WTC11 (cell line): ENCODE measurements at regions not wholly inside any gene's neighbourhood (a gene's known extent, or its start where the extent isn't known, plus 50 kb on each side); places are given as distances from the start of the nearest gene placed in this dataset.

Source experiments
- ATAC-seq: fragments of 200-7000 bp; cut with Tn5 transposase; 2 replicates; pipeline ENCODE4 v1.10.0; 2021; ENCODE audit warnings: mild to moderate bottlenecking, moderate library complexity
- CTCF ChIA-PET: fragments of 300-600 bp; sonication (Branson Sonifier 250); formaldehyde crosslinking; loops from one replicate; lab custom pipeline; 2021; ENCODE audit warnings: antibody characterized with exemption; lab: Charles Lee
- POLR2A ChIA-PET: fragments of 350-600 bp; sonication (Branson Sonifier 250); formaldehyde crosslinking; loops from one replicate; lab custom pipeline; 2021; ENCODE audit warnings: antibody characterized with exemption; lab: Charles Lee
- DNase-seq: peaks from one replicate; pipeline ENCODE4 v3.0.0; 2021; ENCODE audit warnings: low spot score
- H3K27ac Mint-ChIP-seq: 2 replicates; pipeline ENCODE4 v1.8.0; 2021; ENCODE audit warnings: mixed read lengths
- H3K27me3 Mint-ChIP-seq: 2 replicates; pipeline ENCODE4 v1.8.0; 2021; ENCODE audit warnings: low read depth, mild to moderate bottlenecking, moderate library complexity, mixed read lengths
- H3K36me3 Mint-ChIP-seq: 2 replicates; pipeline ENCODE4 v1.8.0; 2021; ENCODE audit warnings: mixed read lengths
- H3K4me1 Mint-ChIP-seq: 2 replicates; pipeline ENCODE4 v1.8.0; 2022; ENCODE audit warnings: mixed read lengths
- H3K4me3 Mint-ChIP-seq: 2 replicates; pipeline ENCODE4 v1.8.0; 2021; ENCODE audit warnings: mild to moderate bottlenecking, moderate library complexity, mixed read lengths
- H3K9me3 Mint-ChIP-seq: 2 replicates; pipeline ENCODE4 v1.8.0; 2021; ENCODE audit warnings: mixed read lengths
- CREB1 ChIP-seq: sonication (generic); formaldehyde crosslinking; IDR thresholded peaks from 2 replicates; pipeline ENCODE4 v1.8.0; 2023; ENCODE audit warnings: mild to moderate bottlenecking, missing genetic modification reagents
- E2F4 ChIP-seq: sonication (generic); formaldehyde crosslinking; IDR thresholded peaks from 2 replicates; pipeline ENCODE4 v1.8.1; 2022; ENCODE audit warnings: low read depth, mild to moderate bottlenecking, moderate library complexity, missing genetic modification reagents, borderline replicate concordance
- FOXJ3 ChIP-seq: sonication (generic); formaldehyde crosslinking; IDR thresholded peaks from 2 replicates; pipeline ENCODE4 v1.9.0; 2021; ENCODE audit warnings: missing genetic modification reagents, mild to moderate bottlenecking, borderline replicate concordance
- IRF1 ChIP-seq: sonication (generic); formaldehyde crosslinking; IDR thresholded peaks from 2 replicates; pipeline ENCODE4 v1.8.0; 2023; ENCODE audit warnings: missing genetic modification reagents
- NFATC4 ChIP-seq: fragments of 250-450 bp; sonication (Bioruptor Pico); IDR thresholded peaks from 2 replicates; pipeline ENCODE4 v1.9.0; 2021; ENCODE audit warnings: mild to moderate bottlenecking
- NFYB ChIP-seq: sonication (generic); formaldehyde crosslinking; conservative IDR thresholded peaks from 2 replicates; pipeline ENCODE4 v1.8.0; 2022; ENCODE audit warnings: low read depth, missing genetic modification reagents
- NR1H2 ChIP-seq: sonication (generic); formaldehyde crosslinking; IDR thresholded peaks from 2 replicates; pipeline ENCODE4 v1.9.0; 2021; ENCODE audit warnings: mild to moderate bottlenecking, moderate library complexity, missing genetic modification reagents
- NR3C1 ChIP-seq: sonication (generic); formaldehyde crosslinking; conservative IDR thresholded peaks from 2 replicates; pipeline ENCODE4 v1.8.1; 2023; ENCODE audit warnings: low read depth, mild to moderate bottlenecking, missing genetic modification reagents
- PRDM15 ChIP-seq: sonication (generic); formaldehyde crosslinking; IDR thresholded peaks from 2 replicates; pipeline ENCODE4 v1.8.0; 2022; ENCODE audit warnings: missing genetic modification reagents
- SMAD4 ChIP-seq: sonication (generic); formaldehyde crosslinking; IDR thresholded peaks from 2 replicates; pipeline ENCODE4 v1.8.0; 2022; ENCODE audit warnings: mild to moderate bottlenecking, missing genetic modification reagents
- SP1 ChIP-seq: sonication (generic); formaldehyde crosslinking; conservative IDR thresholded peaks from 2 replicates; pipeline ENCODE4 v1.8.1; 2022; ENCODE audit warnings: missing genetic modification reagents
- ZNF671 ChIP-seq: fragments of 250-450 bp; sonication (Bioruptor Pico); IDR thresholded peaks from 2 replicates; pipeline ENCODE4 v1.8.0; 2021; ENCODE audit warnings: mild to moderate bottlenecking
- ZSCAN18 ChIP-seq: fragments of 250-450 bp; sonication (Bioruptor Pico); IDR thresholded peaks from 2 replicates; pipeline ENCODE4 v2.1.2; 2022; ENCODE audit warnings: mild to moderate bottlenecking, moderate library complexity
- TF ChIP-seq, protein P1 (sequence below): sonication (generic); formaldehyde crosslinking; conservative IDR thresholded peaks from 2 replicates; pipeline ENCODE4 v1.8.1; 2023; ENCODE audit warnings: mild to moderate bottlenecking, low read depth, missing genetic modification reagents, moderate library complexity
- TF ChIP-seq, protein P2 (sequence below): fragments of 250-450 bp; sonication (Bioruptor Pico); IDR thresholded peaks from 2 replicates; pipeline ENCODE4 v1.9.0; 2021; ENCODE audit warnings: mild to moderate bottlenecking, borderline replicate concordance
- TF ChIP-seq, protein P3 (sequence below): sonication (generic); formaldehyde crosslinking; conservative IDR thresholded peaks from 2 replicates; pipeline ENCODE4 v1.8.1; 2022; ENCODE audit warnings: mild to moderate bottlenecking, missing genetic modification reagents
- TF ChIP-seq, protein P4 (sequence below): sonication (generic); formaldehyde crosslinking; IDR thresholded peaks from 2 replicates; pipeline ENCODE4 v1.8.1; 2023; ENCODE audit warnings: mild to moderate bottlenecking, moderate library complexity, missing genetic modification reagents
- TF ChIP-seq, protein P5 (sequence below): sonication (generic); formaldehyde crosslinking; IDR thresholded peaks from 2 replicates; pipeline ENCODE4 v1.8.1; 2023; ENCODE audit warnings: mild to moderate bottlenecking, missing genetic modification reagents, moderate library complexity

DNA sequence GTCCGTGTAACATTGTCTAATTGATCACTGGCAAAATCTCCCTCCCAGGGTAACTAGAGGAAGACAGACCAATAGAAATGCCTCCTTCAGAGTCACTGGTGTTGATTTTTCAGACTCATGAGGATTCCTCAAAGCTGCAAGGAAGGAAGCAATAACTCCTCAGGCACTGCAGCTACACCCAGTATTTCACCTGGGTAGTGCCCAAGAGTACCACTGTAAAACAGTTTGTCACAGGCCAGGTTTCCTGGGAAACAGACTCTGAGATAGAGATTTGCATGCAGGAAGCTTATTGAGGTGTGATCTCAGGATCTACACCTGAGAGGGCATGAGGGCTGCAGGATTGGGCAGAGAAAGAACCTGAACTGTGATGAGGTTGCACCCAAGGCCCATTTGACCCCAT lies 240.7 kb upstream of the ATP6AP2 start (continued):
- TF ChIP-seq, protein P1, sequence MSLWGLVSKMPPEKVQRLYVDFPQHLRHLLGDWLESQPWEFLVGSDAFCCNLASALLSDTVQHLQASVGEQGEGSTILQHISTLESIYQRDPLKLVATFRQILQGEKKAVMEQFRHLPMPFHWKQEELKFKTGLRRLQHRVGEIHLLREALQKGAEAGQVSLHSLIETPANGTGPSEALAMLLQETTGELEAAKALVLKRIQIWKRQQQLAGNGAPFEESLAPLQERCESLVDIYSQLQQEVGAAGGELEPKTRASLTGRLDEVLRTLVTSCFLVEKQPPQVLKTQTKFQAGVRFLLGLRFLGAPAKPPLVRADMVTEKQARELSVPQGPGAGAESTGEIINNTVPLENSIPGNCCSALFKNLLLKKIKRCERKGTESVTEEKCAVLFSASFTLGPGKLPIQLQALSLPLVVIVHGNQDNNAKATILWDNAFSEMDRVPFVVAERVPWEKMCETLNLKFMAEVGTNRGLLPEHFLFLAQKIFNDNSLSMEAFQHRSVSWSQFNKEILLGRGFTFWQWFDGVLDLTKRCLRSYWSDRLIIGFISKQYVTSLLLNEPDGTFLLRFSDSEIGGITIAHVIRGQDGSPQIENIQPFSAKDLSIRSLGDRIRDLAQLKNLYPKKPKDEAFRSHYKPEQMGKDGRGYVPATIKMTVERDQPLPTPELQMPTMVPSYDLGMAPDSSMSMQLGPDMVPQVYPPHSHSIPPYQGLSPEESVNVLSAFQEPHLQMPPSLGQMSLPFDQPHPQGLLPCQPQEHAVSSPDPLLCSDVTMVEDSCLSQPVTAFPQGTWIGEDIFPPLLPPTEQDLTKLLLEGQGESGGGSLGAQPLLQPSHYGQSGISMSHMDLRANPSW: no peak

DNA sequence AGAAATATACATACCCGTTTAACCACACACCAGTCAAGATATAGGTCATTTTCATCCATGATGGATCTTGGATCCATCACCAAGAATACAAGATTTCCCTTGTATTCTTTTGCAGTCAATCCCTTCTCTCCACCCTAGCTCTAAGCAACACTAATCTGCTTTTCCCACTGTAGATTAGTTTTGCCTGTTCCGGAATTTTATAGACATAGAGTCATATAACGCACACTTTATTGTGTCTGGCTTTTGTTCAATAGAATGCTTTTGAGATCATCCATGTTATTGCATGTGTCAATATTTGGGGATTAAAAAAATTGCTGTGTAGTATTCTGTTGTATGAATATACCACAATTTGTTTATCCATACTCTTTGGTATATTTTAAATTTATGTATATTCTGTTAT lies 235.6 kb upstream of the BCOR start:
- Mint-ChIP-seq H3K27ac (no peak overlapping the region), H3K4me3 (no peak overlapping the region), H3K4me1 (peaks cover 5% of the 10 kb centered on the region; the same call in 1 of the 2 replicates), H3K9me3 (peaks cover 5% of the 10 kb centered on the region; the same call in 1 of the 2 replicates), H3K36me3 (no peaks in the 10 kb centered on the region), H3K27me3 (no peaks in the 10 kb centered on the region)
- CTCF ChIA-PET: no interaction called here
- POLR2A ChIA-PET: no interaction called here
- DNase-seq (no peak), ATAC-seq (no peak)
- TF ChIP-seq SP1: no peak
- no peak for TF ChIP-seq ZSCAN18
- TF ChIP-seq, protein P2, sequence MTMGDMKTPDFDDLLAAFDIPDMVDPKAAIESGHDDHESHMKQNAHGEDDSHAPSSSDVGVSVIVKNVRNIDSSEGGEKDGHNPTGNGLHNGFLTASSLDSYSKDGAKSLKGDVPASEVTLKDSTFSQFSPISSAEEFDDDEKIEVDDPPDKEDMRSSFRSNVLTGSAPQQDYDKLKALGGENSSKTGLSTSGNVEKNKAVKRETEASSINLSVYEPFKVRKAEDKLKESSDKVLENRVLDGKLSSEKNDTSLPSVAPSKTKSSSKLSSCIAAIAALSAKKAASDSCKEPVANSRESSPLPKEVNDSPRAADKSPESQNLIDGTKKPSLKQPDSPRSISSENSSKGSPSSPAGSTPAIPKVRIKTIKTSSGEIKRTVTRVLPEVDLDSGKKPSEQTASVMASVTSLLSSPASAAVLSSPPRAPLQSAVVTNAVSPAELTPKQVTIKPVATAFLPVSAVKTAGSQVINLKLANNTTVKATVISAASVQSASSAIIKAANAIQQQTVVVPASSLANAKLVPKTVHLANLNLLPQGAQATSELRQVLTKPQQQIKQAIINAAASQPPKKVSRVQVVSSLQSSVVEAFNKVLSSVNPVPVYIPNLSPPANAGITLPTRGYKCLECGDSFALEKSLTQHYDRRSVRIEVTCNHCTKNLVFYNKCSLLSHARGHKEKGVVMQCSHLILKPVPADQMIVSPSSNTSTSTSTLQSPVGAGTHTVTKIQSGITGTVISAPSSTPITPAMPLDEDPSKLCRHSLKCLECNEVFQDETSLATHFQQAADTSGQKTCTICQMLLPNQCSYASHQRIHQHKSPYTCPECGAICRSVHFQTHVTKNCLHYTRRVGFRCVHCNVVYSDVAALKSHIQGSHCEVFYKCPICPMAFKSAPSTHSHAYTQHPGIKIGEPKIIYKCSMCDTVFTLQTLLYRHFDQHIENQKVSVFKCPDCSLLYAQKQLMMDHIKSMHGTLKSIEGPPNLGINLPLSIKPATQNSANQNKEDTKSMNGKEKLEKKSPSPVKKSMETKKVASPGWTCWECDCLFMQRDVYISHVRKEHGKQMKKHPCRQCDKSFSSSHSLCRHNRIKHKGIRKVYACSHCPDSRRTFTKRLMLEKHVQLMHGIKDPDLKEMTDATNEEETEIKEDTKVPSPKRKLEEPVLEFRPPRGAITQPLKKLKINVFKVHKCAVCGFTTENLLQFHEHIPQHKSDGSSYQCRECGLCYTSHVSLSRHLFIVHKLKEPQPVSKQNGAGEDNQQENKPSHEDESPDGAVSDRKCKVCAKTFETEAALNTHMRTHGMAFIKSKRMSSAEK: no peak
- TF ChIP-seq, protein P3, sequence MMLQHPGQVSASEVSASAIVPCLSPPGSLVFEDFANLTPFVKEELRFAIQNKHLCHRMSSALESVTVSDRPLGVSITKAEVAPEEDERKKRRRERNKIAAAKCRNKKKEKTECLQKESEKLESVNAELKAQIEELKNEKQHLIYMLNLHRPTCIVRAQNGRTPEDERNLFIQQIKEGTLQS (CRISPR knock-in tag): no peak
- no peak for TF ChIP-seq CREB1
- no peak for TF ChIP-seq SMAD4 (CRISPR knock-in tag)
- no peak for TF ChIP-seq PRDM15 (CRISPR knock-in tag)
- no peak for TF ChIP-seq NR1H2
- TF ChIP-seq, protein P4, sequence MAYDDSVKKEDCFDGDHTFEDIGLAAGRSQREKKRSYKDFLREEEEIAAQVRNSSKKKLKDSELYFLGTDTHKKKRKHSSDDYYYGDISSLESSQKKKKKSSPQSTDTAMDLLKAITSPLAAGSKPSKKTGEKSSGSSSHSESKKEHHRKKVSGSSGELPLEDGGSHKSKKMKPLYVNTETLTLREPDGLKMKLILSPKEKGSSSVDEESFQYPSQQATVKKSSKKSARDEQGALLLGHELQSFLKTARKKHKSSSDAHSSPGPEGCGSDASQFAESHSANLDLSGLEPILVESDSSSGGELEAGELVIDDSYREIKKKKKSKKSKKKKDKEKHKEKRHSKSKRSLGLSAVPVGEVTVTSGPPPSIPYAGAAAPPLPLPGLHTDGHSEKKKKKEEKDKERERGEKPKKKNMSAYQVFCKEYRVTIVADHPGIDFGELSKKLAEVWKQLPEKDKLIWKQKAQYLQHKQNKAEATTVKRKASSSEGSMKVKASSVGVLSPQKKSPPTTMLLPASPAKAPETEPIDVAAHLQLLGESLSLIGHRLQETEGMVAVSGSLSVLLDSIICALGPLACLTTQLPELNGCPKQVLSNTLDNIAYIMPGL (CRISPR knock-in tag): no peak
- TF ChIP-seq ZNF671 (CRISPR knock-in tag): no peak
- no peak for TF ChIP-seq NFYB
- no peak for TF ChIP-seq FOXJ3
- no peak for TF ChIP-seq E2F4 (CRISPR knock-in tag)
- TF ChIP-seq, protein P5, sequence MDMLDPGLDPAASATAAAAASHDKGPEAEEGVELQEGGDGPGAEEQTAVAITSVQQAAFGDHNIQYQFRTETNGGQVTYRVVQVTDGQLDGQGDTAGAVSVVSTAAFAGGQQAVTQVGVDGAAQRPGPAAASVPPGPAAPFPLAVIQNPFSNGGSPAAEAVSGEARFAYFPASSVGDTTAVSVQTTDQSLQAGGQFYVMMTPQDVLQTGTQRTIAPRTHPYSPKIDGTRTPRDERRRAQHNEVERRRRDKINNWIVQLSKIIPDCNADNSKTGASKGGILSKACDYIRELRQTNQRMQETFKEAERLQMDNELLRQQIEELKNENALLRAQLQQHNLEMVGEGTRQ (CRISPR knock-in tag): no peak
- no peak for TF ChIP-seq NFATC4 (CRISPR knock-in tag)
- no peak for TF ChIP-seq NR3C1 (CRISPR knock-in tag)
- TF ChIP-seq IRF1 (CRISPR knock-in tag): no peak
